ENCODE measurements at regions not wholly inside any gene's neighbourhood (a gene's known extent, or its start where the extent isn't known, plus 50 kb on each side); places are given as distances from the start of the nearest gene placed in this dataset.

DNA sequence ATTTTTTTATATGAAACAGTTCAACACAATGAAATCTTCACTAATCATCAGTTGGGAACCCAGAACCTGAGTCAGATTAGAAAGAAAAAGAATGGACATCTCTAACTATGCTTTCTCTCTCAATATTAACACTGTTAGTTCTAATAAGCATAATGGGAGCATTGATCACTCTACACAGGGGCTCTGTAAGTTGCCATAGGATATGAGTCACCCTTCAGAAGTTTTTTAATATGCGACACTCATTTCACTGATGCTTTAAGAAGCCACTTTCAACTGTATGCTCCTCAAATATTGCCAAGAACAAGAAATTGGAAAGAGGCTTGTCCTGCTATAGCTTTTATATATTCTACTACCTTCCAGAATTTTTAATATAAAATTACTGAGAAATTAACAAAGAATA is 187.0 kb downstream of the AASDH start:
- no peak for DNase-seq

DNA sequence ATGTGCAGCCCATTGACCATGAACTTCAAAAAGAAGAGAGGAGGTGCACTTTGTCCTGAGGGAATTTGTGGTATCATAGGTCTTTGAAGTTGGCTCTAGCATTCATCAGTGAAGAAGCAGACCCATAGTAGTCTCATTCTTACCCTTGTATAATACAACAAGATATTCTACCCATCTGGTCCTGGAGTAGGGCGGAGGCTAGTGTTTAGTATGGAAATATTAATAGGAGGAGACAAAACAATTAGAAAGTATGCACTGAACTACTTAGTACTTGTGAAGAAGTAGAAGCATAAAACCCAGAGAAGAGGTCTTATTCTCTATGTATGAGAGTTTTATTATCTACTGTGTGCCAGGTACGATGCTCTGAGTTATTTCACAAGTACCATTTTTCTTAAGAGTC is 189.0 kb downstream of the AASDH start:
- no peak for DNase-seq

DNA sequence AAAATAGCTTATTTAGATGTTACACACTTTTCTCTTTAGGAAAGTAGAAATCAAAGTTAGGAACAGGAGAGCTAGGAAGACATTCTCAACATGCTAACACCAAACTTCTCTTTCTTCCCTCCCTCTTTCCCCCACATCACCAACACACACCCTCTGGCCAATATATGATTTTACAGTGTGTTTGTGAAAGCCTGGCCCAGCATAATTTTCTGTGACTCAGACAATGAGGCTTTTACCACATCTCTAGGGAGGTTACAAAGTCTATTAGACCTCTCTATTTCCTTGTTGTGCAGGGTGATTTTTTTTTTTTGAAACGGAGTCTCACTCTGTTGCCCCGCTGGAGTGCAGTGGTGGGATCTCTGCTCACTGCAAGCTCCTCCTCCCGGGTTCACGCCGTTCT is 189.9 kb downstream of the AASDH start:
- DNase-seq = no peak

DNA sequence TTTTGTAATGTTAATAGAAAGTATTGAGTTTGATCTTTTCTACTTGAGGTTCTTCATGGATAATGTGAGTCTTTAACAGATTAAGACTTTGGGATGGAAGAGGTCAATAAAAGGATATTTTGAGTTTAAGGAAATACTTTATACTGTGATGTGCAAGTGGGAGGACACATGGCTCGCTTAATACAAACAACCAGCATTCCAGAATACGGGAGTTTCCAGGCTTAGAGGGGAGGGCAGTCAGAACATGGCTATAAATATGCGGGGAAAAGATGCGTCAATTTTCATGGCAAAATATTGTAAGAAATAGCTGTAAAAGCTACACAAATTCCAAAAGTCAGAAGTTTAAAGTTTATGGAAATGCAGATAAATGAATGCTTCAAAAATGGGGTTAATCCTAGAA is 192.3 kb downstream of the AASDH start:
- no peak for DNase-seq

DNA sequence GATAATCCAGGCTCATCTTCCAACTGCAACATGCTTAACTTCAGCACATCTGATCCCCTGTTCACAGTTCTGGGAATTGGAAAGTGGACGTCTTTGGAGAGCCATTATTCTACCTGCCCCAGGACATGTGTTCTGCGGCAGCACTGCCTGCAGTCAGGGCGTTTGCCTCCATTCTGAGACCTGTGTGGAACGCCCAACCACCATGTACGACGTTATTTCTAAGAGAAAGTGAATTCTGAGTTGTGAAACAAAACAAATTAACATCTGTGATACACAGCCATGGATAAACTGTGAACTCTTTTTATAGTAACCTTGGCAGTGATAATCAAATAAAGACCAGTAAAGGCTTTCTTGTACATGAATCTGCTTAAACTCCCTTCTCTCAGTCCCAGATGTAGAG is 195.8 kb downstream of the AASDH start:
- DNase-seq = no peak

DNA sequence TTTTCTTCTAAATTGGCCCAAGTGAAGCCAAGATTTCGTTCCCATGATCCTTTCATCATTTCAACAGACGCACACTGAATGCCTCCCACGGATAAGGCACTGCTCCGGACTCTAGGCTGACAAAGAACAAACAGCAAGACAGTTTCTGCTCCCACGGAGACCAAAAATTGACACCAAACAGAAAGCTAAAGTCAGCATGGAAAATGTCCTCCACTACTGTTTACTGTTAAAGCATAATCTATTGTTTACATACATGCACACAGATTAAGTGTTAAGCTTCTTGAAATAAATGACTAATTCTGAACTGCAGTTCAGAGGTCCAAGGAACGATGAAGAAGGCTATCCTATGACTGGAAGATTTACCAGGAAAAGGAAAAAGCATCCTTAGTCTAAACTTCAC is 199.6 kb downstream of the AASDH start:
- no peak for DNase-seq

DNA sequence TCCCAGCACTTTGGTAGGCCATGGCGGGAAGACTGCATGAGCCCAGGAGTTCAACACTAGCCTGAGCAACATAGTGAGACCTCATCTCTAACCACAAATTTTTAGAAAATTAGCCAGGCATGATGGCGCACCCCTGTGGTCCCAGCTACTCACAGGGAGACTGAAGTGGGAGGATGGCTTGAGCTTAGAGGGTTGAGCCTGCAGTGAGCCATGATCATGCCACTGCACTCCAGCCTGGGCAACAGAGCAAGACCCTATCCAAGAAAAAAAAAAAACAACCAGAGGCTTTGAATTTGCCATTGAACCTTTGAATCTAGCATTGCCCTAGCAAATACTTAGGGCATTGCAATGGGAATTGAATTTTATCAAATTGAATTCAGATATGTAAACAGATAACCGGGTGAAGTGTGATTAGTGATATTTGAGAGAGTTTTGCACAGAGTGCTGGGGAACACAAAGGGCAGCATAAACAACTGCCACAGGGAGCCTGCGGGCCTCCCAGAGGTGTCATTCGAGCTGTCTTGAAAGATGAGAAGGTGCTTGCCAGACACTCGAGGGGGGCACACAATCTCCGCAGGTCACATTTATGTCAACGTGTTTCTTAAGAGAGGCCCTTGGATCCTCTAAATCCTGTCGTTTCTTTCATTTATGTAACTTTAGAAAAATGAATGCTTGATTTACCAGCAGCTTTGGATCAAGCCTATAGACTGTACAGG is 200.3 kb downstream of the AASDH start:
- DNase-seq = no peak

DNA sequence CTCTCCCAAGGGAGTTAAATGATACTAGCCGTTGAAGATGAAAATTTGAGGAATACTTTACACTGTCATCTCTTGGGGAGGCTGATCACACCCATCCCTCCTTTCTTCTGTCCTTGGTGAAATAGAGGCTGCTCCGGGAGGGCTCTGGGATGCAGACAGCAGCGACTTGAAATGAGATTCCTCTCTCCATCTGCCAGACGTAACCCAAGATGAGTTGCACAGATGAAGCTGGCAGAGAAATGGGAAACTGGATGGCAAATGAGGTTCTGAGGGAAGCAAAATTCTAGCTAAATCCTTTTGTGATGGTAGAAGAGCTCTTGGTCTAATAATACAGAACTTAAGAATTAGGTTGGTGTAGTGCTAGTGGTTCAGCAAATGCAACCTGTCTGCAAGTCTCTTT is 201.4 kb downstream of the AASDH start:
- DNase-seq = no peak

DNA sequence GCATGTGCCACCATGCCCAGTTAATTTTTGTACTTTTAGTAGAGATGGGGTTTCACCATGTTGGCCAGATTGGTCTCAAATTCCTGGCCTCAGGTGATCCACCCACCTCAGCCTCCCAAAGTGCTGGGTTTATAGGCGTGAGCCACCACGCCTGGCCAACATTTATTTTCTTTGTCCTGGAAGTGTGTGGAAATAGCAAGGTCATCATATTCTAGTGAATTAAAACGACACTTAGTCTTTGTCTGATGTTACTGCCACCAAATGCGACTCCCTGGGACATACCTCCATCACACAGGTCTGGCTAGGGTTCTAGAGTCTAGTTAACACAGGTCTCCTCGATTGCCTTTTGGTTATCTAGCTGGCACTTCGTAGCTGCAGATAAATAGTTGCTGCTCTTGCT is 203.1 kb downstream of the AASDH start:
- DNase-seq = no peak

DNA sequence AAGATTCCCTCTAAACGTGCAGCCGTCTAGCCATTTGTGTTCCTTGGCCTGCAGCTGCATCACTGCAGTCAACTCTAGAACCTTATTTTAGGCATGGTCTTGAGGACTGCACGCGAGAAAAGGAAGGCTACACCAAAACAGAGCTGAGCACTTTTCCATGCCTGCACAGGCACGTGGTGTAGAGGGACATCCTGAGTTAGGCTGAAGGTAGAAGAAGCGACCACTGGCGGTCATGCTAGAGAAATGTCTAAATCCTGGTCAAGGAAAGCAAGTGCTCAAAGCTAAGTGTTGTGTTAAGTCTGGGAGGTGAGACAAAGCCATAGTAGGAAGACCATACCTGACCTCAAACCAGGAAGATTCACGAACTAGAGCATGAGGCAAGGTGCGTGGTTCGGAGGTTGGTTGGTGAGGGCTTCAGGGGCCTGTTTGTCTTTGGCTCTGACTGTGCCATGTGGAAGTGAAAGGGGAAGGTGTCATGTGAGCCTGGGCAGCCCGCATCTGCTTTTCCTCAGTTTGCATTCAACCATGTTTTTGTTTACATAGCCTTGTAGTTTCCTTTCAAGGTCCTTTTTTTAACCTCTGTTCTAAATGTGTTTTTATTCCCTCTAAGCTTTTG is 203.8 kb downstream of the AASDH start:
- DNase-seq = no peak

DNA sequence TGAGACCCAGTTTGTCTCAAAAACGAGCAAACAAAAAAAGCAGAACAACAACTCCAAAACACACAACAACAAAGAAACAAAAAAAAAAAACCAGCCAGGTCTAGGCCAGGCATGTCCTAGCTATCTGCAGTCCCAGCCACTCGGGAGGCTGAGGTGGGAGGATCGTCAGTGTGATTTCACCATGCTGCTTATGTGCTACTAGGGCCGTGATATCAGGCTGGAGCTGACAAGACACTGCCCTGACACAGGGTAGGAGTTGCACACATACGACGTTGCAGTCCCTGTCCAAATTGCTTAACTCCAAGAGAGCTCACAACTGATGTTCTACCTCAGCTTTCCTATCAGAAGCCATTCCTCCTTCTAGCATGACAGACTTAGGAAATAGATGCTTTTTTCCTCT is 204.9 kb downstream of the AASDH start:
- DNase-seq = no peak

DNA sequence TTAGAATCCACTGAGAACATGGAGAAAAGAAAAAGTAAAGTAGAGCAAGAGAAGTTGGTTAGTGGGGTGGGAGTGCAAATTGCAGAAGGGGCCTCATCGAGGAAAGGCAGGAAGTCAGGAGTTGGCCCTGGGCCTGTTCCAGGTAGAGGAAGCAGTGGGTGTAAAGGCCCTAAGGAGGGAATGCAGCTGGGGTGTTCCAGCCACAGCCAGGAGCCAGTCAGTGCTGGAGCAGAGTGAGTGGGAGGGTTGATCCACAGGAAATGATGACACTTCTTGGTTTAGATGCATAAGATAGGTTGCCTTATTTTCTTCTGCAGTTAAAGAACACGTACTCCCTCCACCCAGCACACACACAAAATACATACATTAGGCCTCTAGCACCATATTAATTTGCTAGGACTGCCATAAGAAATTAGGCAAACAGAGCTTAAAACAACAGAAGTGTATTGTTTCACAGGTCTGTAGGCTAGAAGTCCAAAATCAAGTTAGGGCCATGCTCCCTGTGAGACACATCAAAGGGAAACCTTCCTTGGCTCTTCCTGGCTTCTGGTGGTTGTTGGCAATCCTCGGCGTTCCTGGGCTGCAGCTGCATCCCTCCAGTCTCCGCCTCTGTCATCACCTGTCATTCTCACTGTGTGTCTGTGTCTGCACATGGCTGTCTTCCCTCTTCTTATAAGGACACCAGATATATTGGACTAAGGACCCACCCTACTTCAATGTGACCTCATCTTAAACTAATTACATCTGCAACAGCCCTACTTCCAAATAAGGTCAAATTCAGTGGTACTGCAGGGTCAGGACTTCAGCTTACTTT is 205.9 kb downstream of the AASDH start:
- DNase-seq = peak; percentile 33

DNA sequence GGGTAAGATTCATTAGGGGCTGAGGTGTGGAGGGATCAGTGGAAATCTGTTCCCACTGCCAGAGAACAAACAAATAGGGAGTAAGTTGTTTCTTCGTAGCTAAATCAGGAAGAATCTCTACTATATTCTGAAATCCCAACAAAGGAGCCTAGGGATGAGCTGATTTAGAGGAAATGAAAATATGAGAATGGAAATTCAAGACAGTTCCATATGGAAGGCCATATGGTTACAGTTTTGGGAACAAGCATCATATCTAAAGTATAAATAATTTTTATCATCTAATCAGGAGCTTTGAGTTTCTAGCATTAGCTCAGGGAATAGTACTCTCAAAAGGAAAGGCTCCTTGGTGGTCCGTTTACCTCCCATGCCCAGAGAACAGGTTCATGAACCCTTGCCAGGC is 218.2 kb downstream of the AASDH start:
- no peak for DNase-seq

DNA sequence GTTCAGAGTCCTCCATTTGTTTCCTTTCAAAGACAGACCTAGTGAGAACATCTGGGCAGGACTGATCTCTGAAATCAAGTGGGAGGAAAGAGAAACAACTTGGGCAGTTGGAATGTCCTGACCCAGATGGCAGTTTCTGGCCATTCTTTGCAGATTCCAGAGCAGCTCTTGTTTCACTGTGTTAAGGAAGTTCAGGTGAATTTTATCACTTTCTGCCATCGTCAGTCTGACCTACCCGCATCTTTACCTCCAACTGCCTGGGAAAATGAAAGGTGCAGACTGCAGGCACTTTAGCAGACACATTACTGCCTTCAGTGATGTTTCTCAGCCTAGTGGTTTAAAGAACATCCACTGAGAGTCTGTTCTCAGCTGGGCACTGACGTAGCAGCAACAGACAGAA is 216.2 kb downstream of the CEP135 start:
- no peak for DNase-seq

DNA sequence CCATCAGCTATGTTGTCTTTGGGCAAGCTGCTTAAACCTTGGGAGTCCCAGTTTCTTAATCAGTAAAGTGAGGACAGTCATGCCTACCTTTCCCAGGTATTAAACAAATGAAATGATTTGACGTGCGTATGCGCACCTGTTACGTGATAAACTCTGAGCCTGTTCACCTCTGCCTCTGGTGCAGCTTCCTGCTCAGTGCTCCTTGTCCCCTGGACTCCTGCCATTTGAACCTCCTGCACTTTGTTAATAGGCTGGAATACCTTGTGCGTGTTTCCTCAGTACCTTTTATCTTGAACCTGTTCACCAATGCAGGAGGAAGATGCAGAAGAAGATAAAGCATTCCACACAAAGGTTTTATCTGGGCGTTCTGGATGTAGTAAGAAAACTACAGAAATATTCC is 211.9 kb downstream of the CEP135 start:
- DNase-seq = no peak

DNA sequence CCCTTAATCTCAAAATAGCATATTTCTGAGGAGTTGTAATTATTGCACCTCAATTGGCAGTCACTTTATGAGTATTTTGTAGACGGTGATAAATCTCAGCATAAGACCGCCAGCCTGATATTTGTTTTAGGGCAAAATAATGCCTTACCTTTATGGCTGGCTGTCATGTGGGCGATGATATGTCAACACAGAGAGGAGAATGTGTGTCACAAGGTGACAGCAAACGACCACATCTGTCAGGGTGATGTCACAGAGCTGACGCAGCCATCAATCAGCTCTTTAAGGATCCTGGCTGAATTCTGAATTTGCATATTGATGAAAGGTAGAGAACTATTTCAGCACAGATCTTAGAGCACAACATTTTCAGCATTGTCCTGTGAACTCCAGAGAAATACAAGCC is 209.7 kb downstream of the CEP135 start:
- DNase-seq = no peak

DNA sequence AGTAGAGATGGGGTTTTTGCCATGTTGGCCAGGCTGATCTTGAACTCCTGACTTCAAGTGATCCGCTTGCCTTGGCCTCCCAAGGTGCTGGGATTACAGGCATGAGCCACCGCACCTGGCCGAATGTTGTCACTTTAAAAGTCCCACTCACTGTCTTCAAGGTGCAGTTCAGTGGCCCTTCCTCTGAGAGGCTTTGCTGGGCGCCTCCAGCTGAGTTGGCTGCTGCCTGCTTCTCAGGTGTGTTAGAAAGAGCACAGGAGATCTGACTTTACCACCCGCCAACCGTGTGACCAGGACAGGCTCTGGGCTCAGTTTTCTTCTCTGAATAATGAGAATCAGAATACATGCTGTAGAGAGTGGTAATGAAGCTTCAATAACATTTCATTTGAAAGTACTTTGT is 207.4 kb downstream of the CEP135 start:
- no peak for DNase-seq

DNA sequence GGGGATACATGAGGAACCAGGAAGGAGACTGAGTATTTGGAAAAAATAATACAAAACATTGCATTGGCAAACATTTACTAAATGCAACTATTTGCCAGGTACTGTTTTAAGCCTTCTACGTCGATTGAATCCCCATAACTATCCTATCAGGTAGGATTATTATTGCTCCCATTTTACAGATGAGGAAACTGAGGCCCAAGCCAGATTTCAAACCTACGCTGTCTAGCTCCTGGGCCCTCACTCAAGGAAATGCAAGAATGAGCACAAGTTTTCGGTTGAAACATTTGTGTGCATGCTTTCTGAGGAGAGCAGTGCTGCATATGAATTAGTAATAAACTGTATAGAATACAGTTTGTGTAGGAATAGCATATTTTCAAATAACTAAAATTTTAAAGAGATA is 206.7 kb downstream of the CEP135 start:
- no peak for DNase-seq

DNA sequence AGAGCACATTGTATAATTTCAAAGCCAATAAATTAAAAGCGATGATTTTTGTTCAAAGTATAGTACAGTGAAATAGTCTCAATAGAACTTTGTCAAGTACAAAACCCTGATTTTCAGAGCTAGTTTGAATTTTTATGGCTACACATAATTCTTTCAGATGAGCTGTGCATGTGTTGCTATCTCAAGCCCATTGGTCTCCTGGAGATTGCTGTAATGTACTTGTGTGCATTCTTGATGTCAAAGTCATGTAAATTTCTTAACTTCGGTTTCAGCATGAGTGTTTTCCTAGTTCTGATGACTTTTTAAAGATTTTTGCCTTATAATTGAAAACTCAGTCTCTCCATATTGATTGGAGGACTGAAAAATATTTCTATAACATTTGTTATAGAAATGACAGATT is 200.8 kb downstream of the CEP135 start:
- no peak for DNase-seq

DNA sequence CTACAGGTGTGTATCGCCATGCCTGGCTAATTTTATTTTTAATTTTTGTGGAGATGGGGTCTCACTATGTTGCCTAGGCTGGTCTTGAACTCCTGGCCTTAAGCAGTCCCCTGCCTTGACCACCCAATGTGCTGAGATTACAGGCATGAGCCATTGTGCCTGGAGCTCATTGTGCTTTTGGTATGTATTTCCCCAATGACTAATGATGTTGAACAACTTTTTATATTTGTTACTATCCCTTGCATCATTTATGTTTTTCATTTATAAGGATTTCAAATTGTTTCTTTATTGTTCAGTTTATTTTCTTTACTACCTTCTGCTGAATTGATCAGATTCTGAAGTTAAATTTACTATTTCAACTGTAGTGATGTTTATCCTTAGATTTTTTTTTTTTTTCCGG is 199.7 kb downstream of the CEP135 start:
- no peak for DNase-seq

DNA sequence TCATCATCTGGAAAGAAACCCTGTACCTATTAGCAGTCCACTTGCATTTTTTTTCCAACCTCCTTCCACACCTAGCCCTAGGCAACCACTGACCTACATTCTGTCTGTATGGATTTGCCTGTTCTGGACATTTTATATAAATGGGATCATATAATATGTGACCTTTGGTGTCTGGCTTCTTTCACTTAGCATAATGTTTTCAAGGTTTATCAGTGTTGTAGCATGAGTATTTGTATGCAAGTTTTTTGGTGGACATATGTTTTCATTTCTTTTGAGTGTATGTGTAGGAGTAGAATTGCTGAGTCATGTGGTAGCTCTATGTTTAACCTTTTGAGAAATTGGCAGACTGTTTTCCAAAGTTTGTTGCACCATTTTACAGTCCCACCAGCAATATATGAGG is 198.6 kb downstream of the CEP135 start:
- no peak for DNase-seq

DNA sequence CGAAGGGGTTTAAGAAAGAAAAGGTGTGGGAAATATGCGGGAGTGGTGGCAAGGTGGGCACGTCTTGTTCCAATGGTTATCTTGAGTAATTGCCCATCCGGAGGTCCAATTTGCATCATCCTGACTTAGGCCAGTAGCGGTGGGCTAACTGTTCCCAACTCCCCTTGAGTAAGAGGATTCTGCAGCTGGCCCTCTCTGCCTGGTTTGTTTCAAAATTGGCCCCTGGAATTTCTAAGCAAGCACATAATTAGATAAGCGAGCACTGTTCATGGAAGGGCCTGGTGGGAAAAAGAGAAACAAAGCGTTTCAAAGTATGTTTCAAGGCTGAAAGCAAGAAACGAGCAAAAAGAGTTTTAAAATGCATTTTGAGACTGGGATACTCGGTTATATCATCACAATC is 198.2 kb downstream of the CEP135 start:
- DNase-seq = no peak

DNA sequence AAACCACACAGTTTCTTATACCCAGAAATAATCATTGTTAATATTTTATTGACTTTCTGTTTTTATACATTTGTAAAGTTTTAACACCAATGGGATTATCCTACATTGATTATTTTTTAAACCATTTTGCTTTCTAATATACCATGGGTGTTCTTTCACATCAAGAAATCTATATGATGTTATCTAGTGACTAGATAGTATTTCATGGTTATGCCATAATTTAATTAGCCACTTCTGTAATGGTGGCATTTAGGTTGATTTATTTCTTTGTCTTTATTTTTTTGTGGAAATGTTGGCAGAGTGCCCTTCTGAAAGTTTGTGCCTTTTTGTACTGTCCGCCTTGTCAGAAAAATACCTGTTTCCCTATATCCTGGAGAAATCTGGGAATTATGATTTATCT is 193.3 kb downstream of the CEP135 start:
- no peak for DNase-seq

DNA sequence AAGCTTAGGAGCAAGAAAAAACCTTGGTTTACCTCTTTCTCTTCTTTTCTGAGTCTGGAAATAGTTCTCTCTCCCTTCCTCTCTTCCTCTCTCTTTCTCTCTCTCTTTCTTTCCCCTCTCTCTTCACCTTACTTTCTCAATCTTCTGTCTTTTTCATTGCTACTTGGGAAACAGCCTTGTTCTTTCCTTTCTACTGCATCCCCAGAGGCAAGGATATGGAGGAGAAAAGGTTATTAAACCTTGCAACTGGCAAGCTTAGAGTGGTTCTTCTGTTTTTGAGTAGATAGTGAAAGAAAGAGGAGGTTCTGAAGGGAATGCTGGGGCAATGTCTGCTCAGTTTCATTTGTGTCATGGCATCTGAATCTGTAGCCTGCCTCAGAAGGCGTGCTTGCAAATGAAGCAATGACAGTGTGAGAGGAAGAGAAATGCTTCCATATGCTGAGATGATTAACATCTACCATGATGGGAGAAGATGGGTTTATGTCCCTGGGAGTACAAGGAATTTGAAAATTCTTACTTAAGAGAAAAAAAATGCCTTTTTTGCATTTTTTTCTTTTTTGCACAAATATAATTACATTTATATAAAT is 190.6 kb downstream of the CEP135 start:
- DNase-seq = no peak
